Prostate gland (tissue), 2 donors: ENCODE measurements at regions not wholly inside any gene's neighbourhood (a gene's known extent, or its start where the extent isn't known, plus 50 kb on each side); places are given as distances from the start of the nearest gene placed in this dataset.

Source experiments
- DNase-seq: peaks from one replicate; pipeline ENCODE4 v3.0.0-alpha.2; 2019; ENCODE audit warnings: low spot score
- H3K27ac ChIP-seq, 2 donors: fragments of 200-600 bp; sonication (generic); 2 replicates each; pipeline ENCODE4 v1.5.1; 2017 to 2019
- H3K27me3 ChIP-seq: fragments of 200-600 bp; sonication (generic); replicated peaks from 2 replicates; pipeline ENCODE4 v1.5.1; 2019; ENCODE audit not compliant: insufficient read depth
- H3K36me3 ChIP-seq, 2 donors: fragments of 200-600 bp; sonication (generic); 1 replicate in 1 of 2; 2 replicates in 1 of 2; pipeline versions ENCODE4 v1.5.1 to v1.8.1; 2017 to 2019
- H3K4me1 ChIP-seq: fragments of 200-600 bp; sonication (generic); replicated peaks from 2 replicates; pipeline ENCODE4 v1.5.1; 2019
- H3K4me3 ChIP-seq, 2 donors: fragments of 200-600 bp; sonication (generic); 2 replicates each; pipeline ENCODE4 v1.5.1; 2017 to 2019
- H3K9me3 ChIP-seq: fragments of 200-600 bp; sonication (generic); 2 replicates; pipeline ENCODE4 v1.5.1; 2017
- POLR2A ChIP-seq: fragments of 450-650 bp; IDR thresholded peaks from one replicate; pipeline ENCODE4 v1.6.1; 2016; ENCODE audit warnings: antibody characterized with exemption, mild to moderate bottlenecking
- POLR2AphosphoS5 ChIP-seq: sonication (generic); formaldehyde crosslinking; IDR thresholded peaks from one replicate; pipeline ENCODE4 v1.6.1; 2017; ENCODE audit warnings: antibody characterized with exemption
- WGBS: methylation state at CpG from one replicate; pipeline ENCODE4 v1.1.5; 2018; 5-methylcytosine and 5-hydroxymethylcytosine counted together
- intact Hi-C: fragments of 100-400 bp; cut with DNase I; formaldehyde crosslinking; loops from one replicate; pipeline ENCODE4 v1.14.2; 2022
- TF ChIP-seq, protein P1 (sequence below), 4 experiments: fragments of 200-600 bp in 2 of 4; fragments of 450-650 bp in 2 of 4; sonication (generic) in 2 of 4; IDR thresholded peaks; 1 replicate in 3 of 4; 2 replicates in 1 of 4; pipeline ENCODE4 v1.5.1; 2016 to 2019; ENCODE audit warnings: antibody characterized with exemption in 4 of 4, mild to moderate bottlenecking in 2 of 4, moderate library complexity in 2 of 4

DNA sequence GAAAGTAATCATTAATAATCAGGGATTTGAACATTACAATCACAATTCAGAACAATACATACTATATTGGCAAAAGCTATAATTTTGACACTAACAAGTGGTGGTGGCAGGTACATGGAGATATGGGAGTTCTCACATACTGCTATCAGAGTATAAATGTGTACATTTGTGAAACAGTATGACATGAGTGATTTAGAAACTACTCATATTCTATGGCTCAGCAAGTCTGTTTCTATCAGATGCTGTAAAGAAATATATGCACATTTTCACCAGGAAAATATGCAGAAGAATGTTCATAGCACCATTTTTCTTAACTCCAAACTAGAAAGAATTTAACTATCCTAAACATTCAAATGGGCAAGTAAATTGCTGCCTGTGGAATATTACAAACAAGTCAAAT, 620.0 kb downstream of the SH2D4B start:
- H3K4me1 ChIP-seq: no peaks in the 10 kb centered on the region
- no peak overlapping the region for H3K27ac ChIP-seq
- H3K36me3 ChIP-seq: no peaks in the 10 kb centered on the region
- no peaks in the 10 kb centered on the region for H3K27me3 ChIP-seq
- TF ChIP-seq POLR2A (no peak), POLR2AphosphoS5 (no peak)
- TF ChIP-seq, protein P1, sequence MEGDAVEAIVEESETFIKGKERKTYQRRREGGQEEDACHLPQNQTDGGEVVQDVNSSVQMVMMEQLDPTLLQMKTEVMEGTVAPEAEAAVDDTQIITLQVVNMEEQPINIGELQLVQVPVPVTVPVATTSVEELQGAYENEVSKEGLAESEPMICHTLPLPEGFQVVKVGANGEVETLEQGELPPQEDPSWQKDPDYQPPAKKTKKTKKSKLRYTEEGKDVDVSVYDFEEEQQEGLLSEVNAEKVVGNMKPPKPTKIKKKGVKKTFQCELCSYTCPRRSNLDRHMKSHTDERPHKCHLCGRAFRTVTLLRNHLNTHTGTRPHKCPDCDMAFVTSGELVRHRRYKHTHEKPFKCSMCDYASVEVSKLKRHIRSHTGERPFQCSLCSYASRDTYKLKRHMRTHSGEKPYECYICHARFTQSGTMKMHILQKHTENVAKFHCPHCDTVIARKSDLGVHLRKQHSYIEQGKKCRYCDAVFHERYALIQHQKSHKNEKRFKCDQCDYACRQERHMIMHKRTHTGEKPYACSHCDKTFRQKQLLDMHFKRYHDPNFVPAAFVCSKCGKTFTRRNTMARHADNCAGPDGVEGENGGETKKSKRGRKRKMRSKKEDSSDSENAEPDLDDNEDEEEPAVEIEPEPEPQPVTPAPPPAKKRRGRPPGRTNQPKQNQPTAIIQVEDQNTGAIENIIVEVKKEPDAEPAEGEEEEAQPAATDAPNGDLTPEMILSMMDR (IDR thresholded peaks at IDR 0.05): no peak
- H3K4me3 ChIP-seq: no peak overlapping the region
- intact Hi-C loops: no loop called here
- no peaks in the 10 kb centered on the region for H3K9me3 ChIP-seq
- no peak for DNase-seq

DNA sequence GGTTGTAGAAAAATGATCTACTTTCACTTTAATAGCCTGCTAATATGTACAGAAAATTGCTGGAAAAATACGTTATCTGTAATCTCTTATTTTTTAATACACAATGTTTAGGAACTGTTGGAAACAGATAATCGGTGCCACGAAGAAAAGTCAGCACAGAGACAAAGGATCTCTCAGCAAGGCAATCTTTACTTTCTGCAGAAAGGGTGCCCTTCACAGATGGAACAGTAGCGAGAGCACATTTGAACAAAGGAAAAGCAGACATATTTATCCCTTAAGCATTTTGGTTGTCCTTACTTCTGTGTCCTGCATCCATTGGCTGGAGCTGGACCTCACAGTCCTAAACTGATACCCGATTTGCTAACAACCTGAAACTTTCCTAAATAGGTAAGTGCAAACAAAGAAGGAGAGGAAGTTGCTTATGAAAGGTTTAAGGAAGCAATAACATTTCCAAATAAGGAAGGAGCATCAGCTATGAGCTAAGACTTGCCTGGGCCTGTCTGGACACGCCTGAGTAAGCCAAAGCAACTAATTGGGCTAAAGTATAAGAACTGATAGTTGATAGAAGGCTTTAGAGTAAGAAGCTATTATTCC, 640.0 kb downstream of the SH2D4B start:
- Histone ChIP-seq H3K27ac (no peak overlapping the region), H3K4me1 (no peaks in the 10 kb centered on the region), H3K27me3 (no peaks in the 10 kb centered on the region), H3K4me3 (no peak overlapping the region), H3K36me3 (no peaks in the 10 kb centered on the region), H3K9me3 (no peaks in the 10 kb centered on the region)
- no peak for DNase-seq
- 93% methylated on average over 6 of the region's 6 CpGs for WGBS
- TF ChIP-seq, protein P1 (IDR thresholded peaks at IDR 0.05): no peak
- intact Hi-C loops: no loop called here

DNA sequence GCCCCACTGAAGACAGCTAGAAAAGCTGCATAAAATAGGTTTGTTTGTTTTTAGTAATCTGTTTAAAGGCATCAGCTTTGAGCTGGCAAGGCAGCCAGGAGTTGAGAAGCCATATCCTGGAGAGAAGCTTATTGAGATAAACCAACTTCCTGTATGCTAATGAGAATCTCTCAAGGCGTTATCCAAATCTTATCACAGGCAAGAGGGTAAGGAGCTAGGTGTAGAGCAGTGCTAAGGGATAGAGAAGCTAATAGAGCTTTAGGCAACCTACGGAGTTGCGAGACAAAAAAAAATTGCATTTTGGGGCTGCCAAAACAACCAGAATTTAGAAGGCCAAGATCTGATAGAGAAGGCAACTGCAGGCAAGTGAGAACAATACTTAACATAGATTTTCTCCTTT, 641.6 kb downstream of the SH2D4B start:
- Histone ChIP-seq H3K4me3 (no peak overlapping the region), H3K27me3 (no peaks in the 10 kb centered on the region), H3K4me1 (no peaks in the 10 kb centered on the region), H3K9me3 (no peaks in the 10 kb centered on the region), H3K27ac (no peak overlapping the region), H3K36me3 (no peaks in the 10 kb centered on the region)
- WGBS: 55% methylated on average over 3 of the region's 3 CpGs
- intact Hi-C loops: no loop called here
- TF ChIP-seq POLR2A (no peak), POLR2AphosphoS5 (no peak)
- TF ChIP-seq, protein P1 (IDR thresholded peaks at IDR 0.05): no peak
- no peak for DNase-seq

DNA sequence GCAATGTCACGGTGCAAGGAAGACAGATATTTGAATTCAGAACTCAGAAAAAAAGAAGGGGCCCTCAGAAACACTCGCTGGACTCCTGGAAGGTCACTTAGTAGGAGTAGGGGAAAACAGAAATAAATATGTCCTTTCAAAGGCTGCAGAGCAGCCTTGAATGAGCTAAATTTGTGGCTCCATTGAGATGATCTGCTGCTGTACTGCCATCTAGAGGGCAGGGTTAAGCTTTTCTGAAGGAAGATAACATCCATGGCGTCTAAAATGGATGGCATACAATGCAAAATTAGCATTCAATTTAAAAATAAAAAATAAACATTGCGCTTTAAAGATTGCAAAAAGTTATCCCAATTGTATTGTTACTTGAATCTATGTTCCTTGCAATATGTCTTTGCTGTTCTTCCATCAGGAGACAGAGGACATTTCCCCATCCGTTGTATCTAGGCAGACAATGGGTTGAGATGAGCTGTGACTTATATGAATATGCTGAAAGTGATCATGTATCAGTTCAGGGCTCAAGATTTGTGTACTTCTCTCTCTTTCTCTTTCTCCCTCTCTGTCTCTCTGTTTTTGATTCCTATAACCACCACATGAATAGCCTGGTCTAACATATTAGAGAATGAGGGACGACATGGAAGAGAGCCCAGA, 642.2 kb downstream of the SH2D4B start:
- no peak for DNase-seq
- Histone ChIP-seq H3K27ac (no peak overlapping the region), H3K36me3 (no peaks in the 10 kb centered on the region), H3K27me3 (no peaks in the 10 kb centered on the region), H3K4me1 (no peaks in the 10 kb centered on the region), H3K9me3 (no peaks in the 10 kb centered on the region), H3K4me3 (no peak overlapping the region)
- TF ChIP-seq POLR2A: no peak
- TF ChIP-seq, protein P1 (IDR thresholded peaks at IDR 0.05): peak in 3 of 4 experiments; percentile 40 to 44 (median 42)
- intact Hi-C loops: no loop called here
- WGBS: 58% methylated on average over 6 of the region's 6 CpGs

DNA sequence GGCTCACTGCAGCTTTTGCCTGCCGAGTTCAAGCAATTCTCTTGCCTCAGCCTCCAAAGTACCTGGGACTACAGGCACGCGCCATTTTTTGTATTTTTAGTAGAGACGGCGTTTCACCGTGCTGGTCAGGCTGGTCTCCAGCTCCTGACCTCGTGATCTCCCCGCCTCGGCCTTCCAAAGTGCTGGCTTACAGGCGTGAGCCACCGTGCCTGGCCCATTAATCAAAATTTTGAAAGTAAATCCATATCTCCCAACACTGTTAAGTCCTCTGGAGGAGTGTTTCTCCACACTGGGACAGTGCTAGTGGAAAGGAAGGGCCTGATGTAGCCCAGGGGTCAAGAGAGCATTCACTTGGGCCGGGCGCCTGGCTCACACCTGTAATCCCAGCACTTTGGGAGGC, 644.6 kb downstream of the SH2D4B start:
- Histone ChIP-seq H3K27me3 (no peaks in the 10 kb centered on the region), H3K9me3 (no peaks in the 10 kb centered on the region), H3K4me1 (no peaks in the 10 kb centered on the region), H3K27ac (no peak overlapping the region), H3K36me3 (no peaks in the 10 kb centered on the region), H3K4me3 (no peak overlapping the region)
- intact Hi-C loops: no loop called here
- 97% methylated on average over 13 of the region's 13 CpGs for WGBS
- DNase-seq: no peak
- TF ChIP-seq POLR2A: no peak
- TF ChIP-seq POLR2AphosphoS5: no peak
- TF ChIP-seq, protein P1 (IDR thresholded peaks at IDR 0.05): no peak
